ENCODE measurements at regions not wholly inside any gene's neighbourhood (a gene's known extent, or its start where the extent isn't known, plus 50 kb on each side); places are given as distances from the start of the nearest gene placed in this dataset.

- FAIRE-seq (no peak), DNase-seq (no peak), ATAC-seq (no peak)
- H3K27me3 ChIP-seq: peaks cover 0 to 4% (median 0%) of the 10 kb centered on the region in 4 donors
- intact Hi-C loops (cut with DNase I): no loop called here
- TF ChIP-seq, protein P1, sequence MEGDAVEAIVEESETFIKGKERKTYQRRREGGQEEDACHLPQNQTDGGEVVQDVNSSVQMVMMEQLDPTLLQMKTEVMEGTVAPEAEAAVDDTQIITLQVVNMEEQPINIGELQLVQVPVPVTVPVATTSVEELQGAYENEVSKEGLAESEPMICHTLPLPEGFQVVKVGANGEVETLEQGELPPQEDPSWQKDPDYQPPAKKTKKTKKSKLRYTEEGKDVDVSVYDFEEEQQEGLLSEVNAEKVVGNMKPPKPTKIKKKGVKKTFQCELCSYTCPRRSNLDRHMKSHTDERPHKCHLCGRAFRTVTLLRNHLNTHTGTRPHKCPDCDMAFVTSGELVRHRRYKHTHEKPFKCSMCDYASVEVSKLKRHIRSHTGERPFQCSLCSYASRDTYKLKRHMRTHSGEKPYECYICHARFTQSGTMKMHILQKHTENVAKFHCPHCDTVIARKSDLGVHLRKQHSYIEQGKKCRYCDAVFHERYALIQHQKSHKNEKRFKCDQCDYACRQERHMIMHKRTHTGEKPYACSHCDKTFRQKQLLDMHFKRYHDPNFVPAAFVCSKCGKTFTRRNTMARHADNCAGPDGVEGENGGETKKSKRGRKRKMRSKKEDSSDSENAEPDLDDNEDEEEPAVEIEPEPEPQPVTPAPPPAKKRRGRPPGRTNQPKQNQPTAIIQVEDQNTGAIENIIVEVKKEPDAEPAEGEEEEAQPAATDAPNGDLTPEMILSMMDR (IDR thresholded peaks at IDR 0.05): no peak
- H3K27ac ChIP-seq: no peak overlapping the region
- no peaks in the 10 kb centered on the region for H3K4me1 ChIP-seq
- H3K9me3 ChIP-seq: no peaks in the 10 kb centered on the region
- no peak overlapping the region for H3K4me3 ChIP-seq
- no peaks in the 10 kb centered on the region for H3K36me3 ChIP-seq
Measured at GRCh38 chr4:111221371-111221770, 598.5 kb upstream of the PITX2 start.

DNA sequence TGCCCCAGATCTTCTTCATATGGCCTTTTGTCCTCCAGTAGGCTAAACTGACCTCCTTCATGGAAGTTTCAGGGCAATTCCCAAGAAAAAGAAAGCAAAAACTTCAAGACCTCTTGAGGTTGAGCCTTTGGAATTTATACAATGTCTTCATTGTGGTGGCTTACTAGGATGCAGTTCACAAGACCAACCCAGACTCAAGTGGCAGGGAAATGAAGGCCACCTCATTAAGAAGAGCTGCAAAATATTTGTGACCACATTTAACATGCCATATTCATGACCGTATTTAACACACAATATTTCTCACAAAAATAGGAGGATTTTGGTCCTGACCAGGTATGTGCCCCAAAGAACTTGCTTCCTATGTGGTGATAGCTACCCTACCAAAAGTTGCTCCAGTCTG, 605.5 kb upstream of the PITX2 start:
- Histone ChIP-seq H3K4me1 (no peaks in the 10 kb centered on the region), H3K27ac (no peak overlapping the region), H3K9me3 (no peaks in the 10 kb centered on the region), H3K36me3 (no peaks in the 10 kb centered on the region), H3K27me3 (no peaks in the 10 kb centered on the region), H3K4me3 (no peak overlapping the region)
- DNase-seq (no peak), FAIRE-seq (no peak), ATAC-seq (no peak)
- intact Hi-C loops (cut with DNase I): no loop called here
- WGBS, 2 donors: 62 to 85% methylated on average over 1 of the region's 1 CpG
- TF ChIP-seq, protein P1 (IDR thresholded peaks at IDR 0.05): no peak

DNA sequence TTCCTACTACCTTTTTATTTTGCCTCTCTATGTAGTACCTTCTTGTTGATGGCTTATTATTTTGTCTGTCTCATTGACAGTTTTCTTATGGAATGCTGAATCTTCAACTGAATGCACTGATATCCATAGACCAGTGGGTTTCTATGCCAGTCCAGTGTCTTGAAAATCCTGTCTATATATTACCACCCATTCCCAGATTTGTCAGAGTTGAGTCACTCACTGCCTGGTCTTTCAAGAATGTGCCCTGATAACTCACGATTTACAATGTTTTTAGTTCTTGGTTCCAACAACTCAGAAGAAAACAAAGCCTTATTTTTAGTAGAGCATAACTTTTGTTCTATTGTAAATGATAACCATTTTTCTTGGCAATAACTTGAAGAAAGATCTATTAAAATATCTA, 606.0 kb upstream of the PITX2 start:
- no peaks in the 10 kb centered on the region for H3K9me3 ChIP-seq
- no peaks in the 10 kb centered on the region for H3K36me3 ChIP-seq
- TF ChIP-seq, protein P1 (IDR thresholded peaks at IDR 0.05): no peak
- H3K27ac ChIP-seq: no peak overlapping the region
- no peak overlapping the region for H3K4me3 ChIP-seq
- intact Hi-C loops (cut with DNase I): no loop called here
- DNase-seq: no peak
- no peak for FAIRE-seq
- no peaks in the 10 kb centered on the region for H3K4me1 ChIP-seq
- ATAC-seq: no peak
- 36 to 39% methylated on average over 1 of the region's 1 CpG for WGBS, 2 donors
- no peaks in the 10 kb centered on the region for H3K27me3 ChIP-seq

- H3K9me3 ChIP-seq: no peaks in the 10 kb centered on the region
- no peaks in the 10 kb centered on the region for H3K36me3 ChIP-seq
- H3K4me3 ChIP-seq: no peak overlapping the region
- FAIRE-seq (no peak), ATAC-seq (no peak), DNase-seq (no peak)
- WGBS, 2 donors: 18 to 20% methylated on average over 1 of the region's 1 CpG
- intact Hi-C loops (cut with DNase I): no loop called here
- TF ChIP-seq, protein P1 (IDR thresholded peaks at IDR 0.05): no peak
- H3K27me3 ChIP-seq: no peaks in the 10 kb centered on the region
- H3K27ac ChIP-seq: no peak overlapping the region
- no peaks in the 10 kb centered on the region for H3K4me1 ChIP-seq
Measured at GRCh38 chr4:111230265-111230664, 607.4 kb upstream of the PITX2 start.

DNA sequence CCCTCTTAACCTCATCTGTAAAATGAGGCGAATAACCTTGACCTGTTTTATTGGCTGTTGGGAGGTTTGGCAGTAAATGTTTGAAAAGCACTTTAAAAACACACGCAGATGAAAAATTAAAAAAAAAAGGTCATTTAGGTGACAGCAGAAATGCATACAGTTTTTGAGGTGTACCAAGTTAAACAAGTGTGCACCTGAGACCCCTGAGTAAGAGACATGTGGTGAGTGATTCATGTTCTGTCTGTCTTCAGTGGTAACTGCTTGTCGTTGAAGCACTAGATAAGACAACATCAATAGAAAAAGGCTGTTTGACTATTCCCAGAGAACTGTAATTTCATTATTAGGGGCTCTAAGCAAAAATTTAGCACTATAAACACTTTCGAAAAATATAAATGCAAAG, 608.4 kb upstream of the PITX2 start:
- no peak for FAIRE-seq

More for the DNA sequence above, 608.4 kb upstream of the PITX2 start:
- Histone ChIP-seq H3K9me3 (no peaks in the 10 kb centered on the region), H3K27me3 (no peaks in the 10 kb centered on the region), H3K36me3 (no peaks in the 10 kb centered on the region), H3K4me1 (no peaks in the 10 kb centered on the region), H3K27ac (no peak overlapping the region), H3K4me3 (no peak overlapping the region)
- ATAC-seq (no peak), DNase-seq (no peak)
- intact Hi-C loops (cut with DNase I): no loop called here
- TF ChIP-seq, protein P1 (IDR thresholded peaks at IDR 0.05): no peak
- 40% methylated on average over 4 of the region's 4 CpGs for WGBS, 2 donors
